C4-2B (cell line): ENCODE measurements at regions not wholly inside any gene's neighbourhood (a gene's known extent, or its start where the extent isn't known, plus 50 kb on each side); places are given as distances from the start of the nearest gene placed in this dataset.

ENCODE experiments used
- ZFX ChIP-seq: fragments of 450-650 bp; IDR thresholded peaks from 2 replicates; pipeline ENCODE4 v1.6.1; 2017
- TF ChIP-seq, protein P1 (sequence below): fragments of 450-650 bp; conservative IDR thresholded peaks from 2 replicates; pipeline ENCODE4 v1.5.1; 2017; ENCODE audit warnings: mild to moderate bottlenecking

DNA sequence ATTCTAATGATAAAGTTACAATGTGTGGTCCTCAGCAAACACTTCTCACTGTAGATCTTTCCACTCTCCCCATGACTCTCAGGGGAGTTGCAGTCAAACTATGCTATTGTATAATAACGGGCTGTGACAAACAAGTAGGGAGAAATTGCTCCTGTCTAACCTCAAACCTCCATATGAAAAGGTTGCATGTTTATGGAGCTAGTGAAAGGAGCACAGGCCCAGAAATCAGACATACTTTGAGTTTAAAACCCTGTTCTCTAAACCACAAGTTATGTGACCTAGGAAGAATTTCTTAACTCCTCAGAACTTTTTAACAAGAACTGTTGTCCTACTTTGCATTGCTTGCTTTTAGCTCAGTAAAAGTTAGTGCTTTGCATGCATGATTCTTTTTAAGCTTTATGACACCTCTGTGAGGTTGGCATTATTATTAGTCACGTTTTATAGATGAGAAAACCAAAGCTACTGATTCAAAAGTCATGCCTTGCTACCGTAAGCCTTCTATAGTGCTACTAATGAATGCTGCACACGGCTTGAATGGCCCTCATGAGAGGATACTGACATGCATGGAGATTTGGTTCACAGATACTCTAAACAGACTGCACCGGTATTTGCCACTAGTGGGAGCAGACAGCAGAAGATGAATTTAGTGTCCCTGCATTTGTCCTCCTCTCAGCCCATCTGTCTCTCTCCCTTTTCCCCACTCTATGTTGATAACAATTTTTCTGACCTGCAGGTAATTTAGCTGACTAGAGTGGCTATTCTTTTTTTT, 129.5 kb upstream of the PCGF5 start:
- TF ChIP-seq, protein P1, sequence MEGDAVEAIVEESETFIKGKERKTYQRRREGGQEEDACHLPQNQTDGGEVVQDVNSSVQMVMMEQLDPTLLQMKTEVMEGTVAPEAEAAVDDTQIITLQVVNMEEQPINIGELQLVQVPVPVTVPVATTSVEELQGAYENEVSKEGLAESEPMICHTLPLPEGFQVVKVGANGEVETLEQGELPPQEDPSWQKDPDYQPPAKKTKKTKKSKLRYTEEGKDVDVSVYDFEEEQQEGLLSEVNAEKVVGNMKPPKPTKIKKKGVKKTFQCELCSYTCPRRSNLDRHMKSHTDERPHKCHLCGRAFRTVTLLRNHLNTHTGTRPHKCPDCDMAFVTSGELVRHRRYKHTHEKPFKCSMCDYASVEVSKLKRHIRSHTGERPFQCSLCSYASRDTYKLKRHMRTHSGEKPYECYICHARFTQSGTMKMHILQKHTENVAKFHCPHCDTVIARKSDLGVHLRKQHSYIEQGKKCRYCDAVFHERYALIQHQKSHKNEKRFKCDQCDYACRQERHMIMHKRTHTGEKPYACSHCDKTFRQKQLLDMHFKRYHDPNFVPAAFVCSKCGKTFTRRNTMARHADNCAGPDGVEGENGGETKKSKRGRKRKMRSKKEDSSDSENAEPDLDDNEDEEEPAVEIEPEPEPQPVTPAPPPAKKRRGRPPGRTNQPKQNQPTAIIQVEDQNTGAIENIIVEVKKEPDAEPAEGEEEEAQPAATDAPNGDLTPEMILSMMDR = no peak; the same call in 1 of the 2 replicates
- TF ChIP-seq ZFX = no peak
